NCI-H2227 (cell line): ENCODE measurements at regions not wholly inside any gene's neighbourhood (a gene's known extent, or its start where the extent isn't known, plus 50 kb on each side); places are given as distances from the start of the nearest gene placed in this dataset.

ENCODE experiments used
- DNase-seq: peaks from one replicate; lab custom pipeline; 2025; ENCODE audit not compliant: unreplicated experiment; lab: John Stamatoyannopoulos, UW

DNA sequence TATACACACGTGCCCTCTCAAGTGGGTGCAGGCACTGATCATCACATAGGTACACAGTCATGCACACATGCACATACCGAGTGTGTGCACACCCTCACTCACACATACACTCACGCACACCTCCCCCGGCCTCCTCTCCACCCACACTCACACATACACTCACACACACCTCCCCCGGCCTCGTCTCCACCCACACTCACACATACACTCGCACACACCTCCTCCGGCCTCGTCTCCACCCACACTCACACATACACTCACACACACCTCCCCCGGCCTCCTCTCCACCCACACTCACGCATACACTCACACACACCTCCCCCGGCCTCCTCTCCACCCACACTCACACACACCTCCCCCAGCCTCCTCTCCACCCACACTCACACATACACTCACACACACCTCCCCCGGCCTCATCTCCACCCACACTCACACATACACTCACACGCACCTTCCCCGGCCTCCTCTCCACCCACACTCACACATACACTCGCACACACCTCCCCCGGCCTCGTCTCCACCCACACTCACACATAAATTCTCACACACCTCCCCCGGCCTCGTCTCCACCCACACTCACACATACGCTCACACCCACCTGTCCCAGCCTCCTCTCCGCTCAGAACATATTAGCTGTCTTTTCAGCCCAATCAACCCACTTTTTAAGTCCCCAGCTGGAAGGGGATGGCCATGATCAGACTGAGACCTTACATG is 105.2 kb upstream of the VSTM2B start:
- no peak for DNase-seq

DNA sequence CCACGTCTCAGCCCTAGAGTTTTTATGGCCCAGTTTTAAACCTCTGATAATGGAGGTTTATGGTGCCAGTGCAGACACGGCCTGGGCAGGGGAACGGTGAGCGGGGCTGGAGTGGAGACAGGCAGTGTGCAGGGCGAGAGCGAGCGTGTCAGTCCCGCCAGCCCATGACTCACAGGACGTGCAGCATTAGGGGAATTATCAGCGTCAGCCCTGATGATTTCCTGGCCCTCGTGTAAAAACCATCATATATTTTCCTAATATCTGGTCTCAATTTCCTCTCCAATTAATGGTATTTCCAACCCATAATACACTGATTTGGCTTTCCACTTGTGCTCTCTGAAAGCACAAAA is 104.6 kb upstream of the VSTM2B start:
- no peak for DNase-seq

DNA sequence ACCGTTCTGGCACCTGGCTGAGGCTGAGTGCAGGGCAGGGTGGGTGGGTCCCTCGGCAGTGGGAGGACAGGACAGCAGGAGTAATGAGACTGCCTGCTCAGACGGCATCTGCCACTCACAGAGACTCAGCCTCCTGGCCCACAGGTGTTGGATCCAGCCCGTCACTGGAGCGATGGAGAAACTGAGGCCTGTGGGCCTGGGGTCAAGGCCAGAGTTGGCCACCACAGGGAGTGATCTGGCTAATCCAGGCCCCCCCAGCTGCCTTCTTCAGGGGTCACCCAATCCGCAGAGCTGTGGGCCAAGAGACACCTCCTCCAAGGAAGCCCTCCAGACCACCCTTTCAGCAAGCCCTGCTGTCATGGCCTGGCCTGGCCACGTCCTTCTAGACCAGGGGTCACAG is 103.7 kb upstream of the VSTM2B start:
- DNase-seq, result no peak

DNA sequence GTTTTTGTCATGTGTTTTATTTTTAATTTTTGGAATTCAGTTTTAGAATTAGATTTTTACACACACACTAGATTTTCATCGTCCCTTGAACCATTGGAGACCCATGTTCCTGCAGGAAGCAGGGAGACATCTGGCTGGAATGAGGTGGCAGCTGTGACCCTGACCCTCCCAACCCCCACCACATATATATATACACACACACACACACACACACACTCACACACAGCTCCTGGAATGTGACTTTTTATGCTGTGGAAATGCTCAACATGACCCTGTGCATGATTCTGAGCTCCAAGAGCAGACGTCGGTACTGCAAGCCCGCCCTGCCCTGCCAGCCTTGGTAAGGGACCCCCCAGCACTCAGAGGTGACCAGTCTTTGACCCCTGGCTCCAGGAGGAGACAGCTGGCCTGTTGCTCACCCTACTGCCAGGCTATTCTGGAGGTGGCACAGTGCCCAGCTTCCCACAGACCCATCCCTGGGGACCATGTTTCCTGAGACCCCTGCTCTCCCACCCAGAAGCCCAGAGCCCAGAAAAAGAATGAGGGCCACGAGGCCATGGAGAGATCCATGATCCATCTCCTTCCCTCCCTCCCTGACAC is 103.2 kb upstream of the VSTM2B start:
- no peak for DNase-seq

DNA sequence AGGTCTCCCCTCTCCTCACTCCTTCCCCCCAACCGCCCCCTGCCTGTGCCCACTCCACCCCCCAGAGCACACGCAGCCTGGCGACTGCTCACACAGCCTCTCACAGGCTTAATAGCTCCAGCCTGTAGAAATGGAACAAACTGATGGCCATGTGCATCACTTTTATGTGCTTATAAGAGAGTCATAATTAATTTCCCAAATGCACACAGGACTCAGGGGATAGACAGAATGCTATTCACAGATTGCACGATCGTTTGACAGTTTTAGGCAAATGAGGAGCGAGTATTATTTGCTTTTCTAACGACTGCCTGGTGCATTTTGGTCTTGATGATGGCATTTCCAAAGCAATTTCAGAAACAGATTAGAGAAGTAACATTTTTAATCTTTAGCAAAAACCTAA is 97.7 kb upstream of the VSTM2B start:
- no peak for DNase-seq

DNA sequence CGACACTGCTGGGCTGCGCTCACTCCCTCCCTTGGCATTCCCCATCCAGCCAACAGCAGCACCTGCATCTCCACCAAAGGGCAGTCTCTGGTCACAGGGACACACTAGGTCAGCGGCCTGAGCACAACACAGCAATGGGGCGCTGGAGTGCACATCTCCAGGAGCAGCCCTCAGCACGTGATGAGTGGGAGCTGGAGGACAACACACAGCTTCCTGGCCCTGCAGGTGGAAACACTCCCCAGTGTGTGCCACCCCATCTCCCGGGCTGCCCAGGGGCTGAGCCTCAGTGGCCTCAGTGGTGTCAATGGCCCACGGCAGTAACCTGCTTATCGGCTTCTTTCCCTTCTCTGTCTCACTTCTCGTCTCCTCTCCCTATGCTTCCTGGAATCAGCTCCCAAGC is 96.8 kb upstream of the VSTM2B start:
- no peak for DNase-seq

DNA sequence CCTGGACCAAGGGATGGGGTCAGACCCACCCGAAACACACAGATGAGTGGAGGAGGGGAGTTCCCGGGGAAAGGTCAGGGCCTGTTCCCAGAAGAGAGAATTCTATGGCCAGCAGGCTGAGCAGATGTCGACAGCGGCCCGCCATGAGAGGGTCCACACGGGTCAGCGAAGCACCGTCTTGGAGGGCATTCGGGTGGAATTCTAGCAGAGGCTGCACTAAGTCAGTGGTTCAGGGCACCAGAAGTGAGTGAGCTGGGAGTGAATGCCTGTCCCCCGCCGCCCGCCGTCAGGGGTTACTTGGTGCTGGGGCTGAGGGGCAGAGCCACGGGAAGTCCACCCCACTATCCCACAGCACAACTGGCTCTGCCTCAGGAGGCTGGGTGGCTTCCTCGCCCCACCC is 96.2 kb upstream of the VSTM2B start:
- no peak for DNase-seq

DNA sequence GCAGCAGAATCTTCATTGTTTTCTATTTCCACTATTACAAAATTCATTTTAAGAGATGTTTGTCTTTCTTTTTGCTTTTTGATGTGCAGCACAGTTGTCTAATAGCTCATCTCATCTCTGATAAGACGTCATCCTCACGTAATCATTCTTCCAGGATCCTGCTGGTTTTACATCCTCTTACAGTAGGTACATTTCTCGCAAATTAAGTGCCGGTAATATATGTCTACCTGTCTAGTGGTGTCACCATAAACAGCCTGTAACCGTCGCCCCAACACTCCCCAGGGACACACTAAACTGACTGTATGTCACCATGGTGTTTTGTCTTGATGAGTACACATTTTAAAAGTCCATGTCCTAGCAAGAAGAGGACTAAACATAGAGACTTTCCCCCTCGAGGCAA is 94.5 kb upstream of the VSTM2B start:
- no peak for DNase-seq

DNA sequence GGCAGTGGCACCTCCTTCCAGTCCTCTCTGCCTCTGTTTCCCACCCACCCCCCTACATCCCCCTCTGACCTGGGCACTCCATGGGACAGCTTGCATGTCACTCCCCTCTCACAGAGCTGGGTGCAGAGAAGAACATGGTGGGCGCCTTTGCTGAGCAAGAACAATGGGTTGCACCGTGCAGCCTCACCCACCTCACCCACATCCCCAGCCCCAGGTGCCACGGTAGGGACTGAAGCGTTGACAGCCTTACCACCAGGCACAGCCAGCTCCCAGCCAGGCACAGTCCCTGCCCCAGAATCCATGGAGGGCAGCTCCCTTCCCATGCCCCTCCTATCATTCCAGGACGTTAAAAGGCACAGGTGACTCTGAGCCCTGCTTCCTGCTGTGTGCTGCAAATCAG is 93.1 kb upstream of the VSTM2B start:
- no peak for DNase-seq

DNA sequence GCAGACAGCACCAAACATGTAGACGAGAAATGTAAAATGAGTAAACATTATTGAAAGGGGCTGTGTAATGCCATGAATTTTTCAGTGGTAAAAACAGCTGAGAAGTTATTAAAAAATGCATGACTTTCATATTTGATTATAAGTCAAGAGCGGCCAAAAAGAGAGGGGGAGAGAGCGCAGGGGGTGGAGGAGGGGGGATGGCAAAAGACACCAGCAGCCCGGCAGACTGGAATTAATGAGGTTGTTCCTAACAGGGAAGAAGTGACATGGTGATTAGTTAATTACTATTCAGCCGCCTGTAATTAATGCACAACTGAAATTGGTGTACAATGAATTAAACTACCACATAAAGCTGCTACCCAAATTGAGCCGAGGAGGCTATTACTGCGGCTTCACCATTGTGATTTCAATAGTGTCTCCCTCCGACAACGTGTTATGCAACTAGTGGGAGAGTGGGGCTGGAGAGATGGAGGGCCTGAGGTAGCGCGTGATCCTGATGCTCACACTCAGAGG is 89.1 kb upstream of the VSTM2B start:
- DNase-seq, result no peak

DNA sequence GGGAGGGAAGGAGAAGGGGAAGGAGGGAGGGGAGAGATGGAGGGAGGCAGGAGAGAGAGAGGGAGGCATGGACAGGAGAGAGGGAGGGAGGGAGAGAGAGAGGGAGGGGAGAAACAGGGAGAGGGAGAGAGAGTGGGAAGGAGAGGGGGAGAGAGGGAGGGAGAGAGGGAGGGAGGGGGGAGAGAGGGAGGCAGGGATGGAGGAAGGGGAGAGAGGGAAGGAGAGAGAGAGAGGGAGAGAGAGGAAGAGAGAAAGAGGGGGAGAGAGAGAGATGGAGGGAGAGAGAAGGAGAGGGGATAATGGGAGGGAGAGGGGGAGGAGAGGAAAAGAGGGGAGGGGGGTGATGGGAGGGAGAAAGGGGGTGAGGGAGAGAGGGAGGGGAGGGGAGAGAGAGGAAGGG is 86.8 kb upstream of the VSTM2B start:
- no peak for DNase-seq

DNA sequence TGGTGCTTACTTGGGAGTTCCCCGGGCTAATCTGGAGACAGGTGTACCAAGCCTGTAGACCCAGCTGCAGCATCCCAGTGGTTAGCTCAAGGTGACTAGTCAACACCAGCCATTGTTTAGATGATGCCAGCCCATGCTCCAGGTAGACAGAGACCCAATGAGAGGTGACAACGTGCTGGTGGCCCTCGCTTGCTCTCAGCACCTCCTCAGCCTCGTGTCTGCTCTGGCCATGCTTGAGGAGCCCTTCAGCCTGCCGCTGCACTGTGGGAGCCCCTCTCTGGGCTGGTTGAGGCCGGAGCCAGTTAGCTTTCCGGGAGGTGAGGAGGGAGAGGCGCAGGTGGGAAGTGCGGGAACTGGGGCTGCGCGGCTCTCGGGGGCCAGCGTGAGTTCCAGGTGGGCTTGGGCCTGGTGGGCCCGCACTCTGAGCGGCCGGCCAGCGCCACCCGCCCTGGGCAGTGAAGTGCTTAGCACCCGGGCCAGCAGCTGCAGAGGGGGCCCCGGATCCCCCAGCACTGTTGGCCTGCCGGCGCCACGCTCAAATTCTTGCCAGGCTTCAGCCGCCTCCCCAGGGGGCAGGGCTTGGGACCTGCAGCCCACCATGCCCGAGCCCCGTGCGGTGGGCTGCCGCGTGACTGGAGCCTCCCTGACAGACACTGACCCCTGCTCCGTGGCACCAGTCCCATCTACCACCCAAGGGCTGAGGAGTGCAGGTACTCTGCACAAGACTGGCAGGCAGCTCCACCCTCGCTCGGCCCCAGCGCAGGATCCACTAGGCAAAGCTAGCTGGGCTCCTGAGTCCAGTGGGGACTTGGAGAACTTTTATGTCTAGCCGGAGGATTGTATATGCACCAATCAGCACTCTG is 85.9 kb upstream of the VSTM2B start:
- no peak for DNase-seq

DNA sequence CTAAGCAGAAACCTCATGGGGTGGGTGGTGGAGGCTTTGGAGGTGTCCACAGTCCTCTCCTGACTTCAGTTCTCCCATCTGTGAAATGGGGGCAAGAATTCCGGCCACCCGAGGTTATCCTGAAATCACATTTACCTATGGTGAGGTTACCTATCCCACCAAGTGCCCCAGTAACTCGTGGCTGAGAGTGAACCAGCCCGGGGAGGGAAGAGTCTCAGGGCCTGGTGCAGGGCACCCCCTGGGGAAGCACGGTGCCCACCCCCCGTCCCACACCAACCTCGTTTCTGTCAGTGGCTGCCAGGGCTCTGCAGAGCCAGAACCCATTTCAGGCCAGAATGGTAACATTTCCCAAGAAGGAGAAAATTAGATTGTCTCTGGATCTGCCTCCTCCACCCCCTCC is 83.7 kb upstream of the VSTM2B start:
- no peak for DNase-seq

DNA sequence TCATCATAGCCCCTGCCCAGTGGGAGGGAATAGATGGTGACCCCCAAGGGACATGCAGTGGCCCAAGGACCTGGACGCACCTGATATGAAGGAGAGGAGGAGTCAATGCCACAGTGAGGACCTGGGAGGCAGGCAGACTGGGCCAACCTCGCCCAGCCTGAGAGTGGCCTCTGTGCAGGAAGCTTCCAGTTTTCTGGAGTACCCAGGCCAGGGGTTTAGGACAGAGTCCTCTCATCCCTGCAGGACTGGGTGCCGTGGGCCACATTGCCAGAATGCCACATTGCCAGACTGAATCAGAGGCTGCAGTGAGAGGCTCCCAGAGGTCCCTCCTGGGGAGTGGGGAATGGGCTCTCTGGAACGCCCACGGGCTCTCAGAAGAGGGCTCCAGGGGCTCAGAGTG is 82.9 kb upstream of the VSTM2B start:
- no peak for DNase-seq

DNA sequence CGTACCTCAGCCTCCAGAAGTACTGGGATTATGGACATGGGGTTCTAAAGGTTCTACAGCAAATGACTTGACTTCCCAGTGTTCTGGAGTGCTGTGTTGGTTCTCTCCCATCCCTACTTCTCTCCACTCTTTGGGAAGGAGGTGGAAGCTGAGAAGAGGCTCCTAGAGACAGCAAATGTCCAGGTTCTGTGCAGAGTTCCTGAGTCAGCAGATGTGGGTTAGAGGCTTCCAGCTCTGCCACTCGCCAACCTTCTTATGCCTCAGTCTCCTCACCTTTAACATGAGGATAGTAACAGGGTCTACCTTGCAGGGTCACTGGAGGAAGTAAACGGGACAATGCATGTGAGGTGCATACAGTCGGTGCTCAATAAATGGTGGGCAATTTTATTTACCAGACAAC is 80.5 kb upstream of the VSTM2B start:
- DNase-seq, result no peak

DNA sequence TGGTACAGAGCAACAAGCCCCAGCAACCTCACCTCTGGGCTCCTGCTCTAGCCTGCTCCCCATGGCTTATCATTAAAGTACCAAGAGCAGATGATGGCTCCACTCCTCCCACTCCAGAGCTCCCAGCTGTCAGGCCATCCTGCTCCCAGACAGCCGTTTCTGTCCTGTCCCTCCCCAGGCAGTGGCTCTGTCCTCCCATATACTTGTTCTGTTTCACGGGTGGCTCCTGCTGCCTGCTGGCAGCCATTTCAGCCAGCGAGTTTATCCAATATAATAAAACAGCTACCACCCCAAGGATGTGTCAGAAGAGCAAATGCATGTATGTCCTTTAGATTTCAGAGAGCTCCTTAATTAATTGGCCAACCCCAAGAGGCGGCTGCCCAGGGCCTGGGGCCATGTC is 79.4 kb upstream of the VSTM2B start:
- DNase-seq, result no peak

DNA sequence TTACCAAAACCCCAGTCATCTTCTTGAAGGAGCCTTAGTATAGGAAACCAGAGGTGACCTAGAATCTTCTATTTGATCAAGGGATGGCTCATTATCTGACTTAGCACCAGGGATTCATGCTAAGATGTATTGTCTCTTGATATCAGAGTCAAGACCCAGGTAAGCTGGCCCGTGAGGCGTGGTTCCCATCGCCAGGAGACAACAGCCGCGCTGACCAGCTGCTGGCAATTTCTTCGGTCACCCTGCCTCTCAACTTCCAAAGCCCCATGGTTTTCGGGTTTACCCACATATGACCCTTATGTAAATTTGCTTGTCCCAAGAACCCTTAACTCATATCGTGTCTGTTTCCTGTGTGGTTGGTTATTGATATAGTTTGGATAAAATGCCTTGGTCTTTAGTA is 77.7 kb upstream of the VSTM2B start:
- DNase-seq, result no peak

DNA sequence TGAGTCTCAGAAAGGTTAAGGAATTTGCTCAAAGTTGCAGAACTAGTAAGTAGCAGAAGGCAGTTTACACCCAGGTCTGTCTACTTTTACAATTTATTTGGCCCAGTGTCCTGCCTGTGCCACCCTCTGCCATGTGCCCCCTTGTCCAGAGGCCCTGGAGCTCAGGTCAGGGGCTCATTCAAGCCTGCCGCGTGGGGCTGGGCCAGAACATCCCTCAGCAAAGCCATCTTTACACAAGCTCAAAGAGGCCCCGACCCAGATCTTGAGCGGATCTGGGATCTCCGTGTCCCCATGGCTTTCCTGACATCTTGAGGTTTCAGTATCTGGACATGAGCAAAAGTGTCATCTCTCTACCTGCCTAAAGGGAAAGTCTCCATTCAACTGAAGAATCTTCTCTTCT is 76.4 kb upstream of the VSTM2B start:
- DNase-seq, result no peak

DNA sequence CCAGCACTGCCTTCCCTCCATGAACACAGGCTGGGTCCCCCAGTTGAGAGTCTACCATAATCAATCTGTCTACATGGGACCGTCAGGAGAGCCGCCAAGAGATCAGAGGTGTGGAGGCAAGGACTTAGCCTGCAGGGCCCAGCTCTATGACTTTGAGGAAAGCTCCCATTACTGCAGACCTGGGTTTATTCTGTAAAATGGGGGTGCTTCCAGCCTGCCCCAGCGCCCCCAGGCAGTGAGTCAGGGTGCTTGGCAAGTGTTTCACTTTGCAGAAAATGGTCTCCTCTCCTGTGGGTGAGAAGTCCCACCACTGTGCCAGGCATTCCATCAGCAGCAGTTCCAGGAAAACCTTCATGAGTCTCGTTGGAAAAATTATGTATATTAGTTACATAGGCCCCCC is 75.5 kb upstream of the VSTM2B start:
- DNase-seq, result no peak

DNA sequence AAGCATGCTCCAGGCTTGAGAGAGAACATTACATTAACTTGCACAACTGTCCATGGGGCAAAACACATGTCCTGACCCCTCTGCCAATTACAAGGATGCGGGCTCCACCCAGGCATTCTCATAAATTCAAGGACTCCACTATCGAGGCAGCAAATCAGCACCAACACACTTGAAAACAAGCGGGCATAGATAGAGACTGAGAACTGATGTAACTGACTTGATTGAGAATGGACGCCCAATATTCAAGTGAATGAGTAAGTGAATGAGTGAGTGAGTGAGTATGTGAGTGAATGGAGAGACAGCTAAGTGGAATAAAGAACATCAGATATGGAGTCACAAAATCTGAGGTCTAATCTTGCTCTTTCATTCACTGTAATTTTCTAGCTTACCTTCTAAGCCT is 75.0 kb upstream of the VSTM2B start:
- DNase-seq, result no peak

DNA sequence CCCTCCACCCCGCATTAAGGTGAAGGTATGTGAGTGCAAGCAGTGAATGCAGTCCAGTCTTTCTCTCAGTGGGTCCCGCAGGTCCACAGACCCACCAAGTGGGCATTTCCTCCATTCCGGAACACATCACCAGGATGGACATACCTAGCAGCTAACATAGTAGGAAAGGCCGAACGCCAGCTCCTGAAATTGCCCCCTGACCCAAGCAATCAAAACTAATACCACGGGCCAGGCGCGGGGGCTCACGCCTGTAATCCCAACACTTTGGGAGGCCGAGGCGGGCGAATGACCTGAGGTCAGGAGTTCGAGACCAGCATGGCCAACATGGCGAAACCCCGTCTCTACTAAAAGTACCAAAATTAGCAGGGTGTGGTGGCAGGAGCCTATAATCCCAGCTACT is 71.7 kb upstream of the VSTM2B start:
- no peak for DNase-seq

DNA sequence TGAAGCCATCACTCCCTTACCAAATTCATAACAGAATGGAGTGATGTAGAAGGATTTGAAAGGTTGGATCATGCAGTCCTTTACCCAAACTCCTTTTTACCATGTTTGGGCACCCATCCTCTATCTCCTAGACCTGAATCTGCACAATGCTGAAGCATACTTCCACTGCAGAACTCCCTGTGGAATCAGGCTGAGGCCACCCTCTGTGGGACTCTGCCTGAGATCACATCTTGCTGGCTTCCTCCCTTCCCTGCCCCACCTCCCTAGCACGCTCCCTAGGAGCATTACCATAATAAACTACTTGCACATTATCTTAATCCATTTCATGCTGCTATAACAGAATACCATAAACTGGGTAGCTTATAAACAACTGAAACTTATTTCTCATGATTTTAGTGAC is 68.4 kb upstream of the VSTM2B start:
- DNase-seq, result no peak
